GM12875 (cell line): ENCODE measurements at regions not wholly inside any gene's neighbourhood (a gene's known extent, or its start where the extent isn't known, plus 50 kb on each side); places are given as distances from the start of the nearest gene placed in this dataset.

Source experiments
- H3K4me3 ChIP-seq: one replicate; pipeline ENCODE4 v1.5.1; 2011; ENCODE audit warnings: low read depth, low read length, control low read depth
- CTCF ChIP-seq: IDR thresholded peaks from 2 replicates; pipeline ENCODE4 v1.5.1; 2011; ENCODE audit warnings: low read depth, mild to moderate bottlenecking, control low read depth, inconsistent platforms, low read length, moderate library complexity, borderline replicate concordance; ENCODE audit not compliant: insufficient read depth

GRCh38 chr2:10520154-10520553, 72.0 kb upstream of the ODC1 start:
- no peak overlapping the region for H3K4me3 ChIP-seq
- TF ChIP-seq CTCF, result peak; percentile 49; the same call in 1 of the 2 replicates

- no peak overlapping the region for H3K4me3 ChIP-seq
- TF ChIP-seq CTCF, result no peak
Observed at GRCh38 chr2:10519394-10519740, 71.2 kb upstream of the ODC1 start.

GRCh38 chr2:10518470-10519393, 70.6 kb upstream of the ODC1 start:
- no peak overlapping the region for H3K4me3 ChIP-seq
- TF ChIP-seq CTCF, result no peak

- no peak overlapping the region for H3K4me3 ChIP-seq
- no peak for TF ChIP-seq CTCF
Observed at GRCh38 chr2:10517351-10518043, 69.4 kb upstream of the ODC1 start.

GRCh38 chr2:10515887-10516286, 67.8 kb upstream of the ODC1 start:
- no peak overlapping the region for H3K4me3 ChIP-seq
- no peak for TF ChIP-seq CTCF

- no peak overlapping the region for H3K4me3 ChIP-seq
- TF ChIP-seq CTCF, result no peak
Observed at GRCh38 chr2:10514743-10515142, 66.6 kb upstream of the ODC1 start.
